ENCODE measurements at regions not wholly inside any gene's neighbourhood (a gene's known extent, or its start where the extent isn't known, plus 50 kb on each side); places are given as distances from the start of the nearest gene placed in this dataset.
"Not testable (repeated sequence)": the region's sequence is repeated elsewhere in the genome, so short reads cannot be mapped to it uniquely, and the experiment has no call there.

DNA sequence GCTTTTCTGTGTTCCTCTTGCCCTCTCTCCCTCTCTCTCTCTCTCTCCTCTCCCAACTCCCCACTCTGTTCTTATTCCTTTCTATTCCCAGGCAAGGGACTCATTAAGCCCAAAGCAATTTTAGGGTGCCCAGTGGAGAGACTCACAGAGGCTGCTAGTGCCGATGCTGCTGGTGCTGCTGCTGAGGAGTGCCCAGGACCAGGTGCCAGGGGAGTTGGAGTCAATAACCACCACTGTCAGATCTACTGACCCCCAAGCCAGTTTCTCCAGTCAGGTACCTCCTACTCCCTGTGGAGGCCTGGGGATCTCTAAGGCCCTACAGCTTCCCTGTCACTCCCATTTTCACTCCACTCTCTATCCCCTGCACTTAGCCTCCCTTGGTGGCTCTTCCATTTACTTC lies 54.2 kb upstream of the LAS1L start:
- Mint-ChIP-seq H3K4me1 (ENCODE audit: low read depth) (peaks cover 1% of the 10 kb centered on the region), H3K9me3 (no peaks in the 10 kb centered on the region), H3K27me3 (ENCODE audit: low read depth) (no peaks in the 10 kb centered on the region), H3K4me3 (no peak overlapping the region), H3K36me3 (ENCODE audit: insufficient read depth) (no peaks in the 10 kb centered on the region)
- DNase-seq (no peak), ATAC-seq (no peak)

DNA sequence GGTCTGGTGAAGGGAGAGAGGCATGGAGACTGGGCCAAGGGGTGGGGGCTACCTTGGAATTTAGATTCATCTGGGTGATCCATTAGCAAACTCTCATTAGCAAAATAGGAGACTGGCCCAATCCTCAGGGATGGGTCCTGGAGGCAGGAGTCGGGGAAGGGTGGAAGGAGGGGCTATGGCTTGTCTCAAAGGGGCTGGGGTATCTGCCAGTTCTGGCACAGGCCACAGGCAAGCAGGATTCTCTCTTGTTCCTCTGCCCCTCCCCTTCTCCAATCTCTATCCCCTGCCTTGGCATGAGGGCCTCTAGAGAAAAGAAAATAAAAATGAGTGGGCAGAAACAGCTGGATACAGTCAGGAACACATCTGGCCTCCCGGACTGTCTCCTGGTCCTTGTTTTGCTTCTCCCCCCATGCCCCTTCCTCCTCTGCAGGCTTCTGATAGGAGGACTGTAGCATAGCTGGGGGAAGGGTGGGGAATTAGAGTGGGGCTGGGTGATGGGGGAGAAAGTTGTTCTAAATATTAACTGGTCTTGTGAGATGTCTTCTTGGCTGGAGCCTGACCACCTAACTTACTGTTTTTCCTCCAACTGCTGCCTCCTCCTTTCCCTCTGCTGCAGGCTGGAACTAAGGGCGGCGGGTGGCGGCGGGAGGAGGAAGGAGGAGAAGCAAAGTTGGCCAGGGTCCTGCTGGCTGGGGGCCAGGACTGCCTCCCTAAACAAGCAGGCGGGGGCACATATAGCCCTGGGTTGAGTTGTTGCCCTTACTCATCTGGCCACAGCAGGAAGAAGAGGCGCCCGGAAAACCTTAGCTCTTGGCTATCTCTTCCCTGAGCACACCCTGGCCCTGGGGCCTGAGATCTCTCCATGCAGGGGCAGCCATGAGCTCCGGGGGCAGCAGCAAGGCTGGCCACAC lies 53.3 kb upstream of the LAS1L start:
- Mint-ChIP-seq H3K4me3 (no peak overlapping the region), H3K36me3 (ENCODE audit: insufficient read depth) (no peaks in the 10 kb centered on the region), H3K4me1 (ENCODE audit: low read depth) (no peaks in the 10 kb centered on the region), H3K27me3 (ENCODE audit: low read depth) (no peaks in the 10 kb centered on the region), H3K9me3 (no peaks in the 10 kb centered on the region)
- ATAC-seq (no peak), DNase-seq (no peak)

DNA sequence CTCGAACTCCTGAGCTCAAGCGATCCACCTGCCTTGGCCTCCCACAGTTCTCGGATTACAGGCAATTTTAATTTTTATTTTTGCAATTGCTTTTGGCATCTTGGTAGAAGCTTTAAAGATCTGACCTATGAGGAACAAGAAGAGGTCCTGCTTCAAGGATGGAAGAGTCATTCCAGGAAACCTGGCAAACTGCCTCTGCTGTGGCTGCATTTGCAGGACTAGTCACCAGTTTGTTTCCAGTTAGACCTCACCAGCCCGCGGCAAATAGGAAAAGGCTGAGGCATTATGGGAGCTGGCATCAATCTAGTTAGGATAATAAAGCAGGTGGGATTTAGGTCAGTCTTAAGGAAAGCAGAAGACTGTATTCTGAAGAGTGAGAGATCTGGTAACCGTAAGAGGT lies 51.9 kb upstream of the LAS1L start:
- ATAC-seq (no peak), DNase-seq (no peak)
- Mint-ChIP-seq H3K4me1 (ENCODE audit: low read depth) (peaks cover 3% of the 10 kb centered on the region), H3K36me3 (ENCODE audit: insufficient read depth) (no peaks in the 10 kb centered on the region), H3K27me3 (ENCODE audit: low read depth) (no peaks in the 10 kb centered on the region), H3K9me3 (no peaks in the 10 kb centered on the region), H3K4me3 (no peak overlapping the region)

GRCh38 chrX:65585226-65585625 lies 50.6 kb upstream of the LAS1L start:
- H3K4me3 Mint-ChIP-seq; H3K36me3 Mint-ChIP-seq (ENCODE audit: insufficient read depth); H3K27me3 Mint-ChIP-seq (ENCODE audit: low read depth); DNase-seq; H3K4me1 Mint-ChIP-seq (ENCODE audit: low read depth); H3K9me3 Mint-ChIP-seq; ATAC-seq: not testable (repeated sequence)
